DND-41 (cell line): ENCODE measurements at regions not wholly inside any gene's neighbourhood (a gene's known extent, or its start where the extent isn't known, plus 50 kb on each side); places are given as distances from the start of the nearest gene placed in this dataset.

ENCODE experiments used
- EZH2 ChIP-seq: IDR thresholded peaks from 3 replicates; pipeline ENCODE4 v1.6.1; 2012; ENCODE audit warnings: borderline replicate concordance, low read depth, mild to moderate bottlenecking, moderate library complexity, low read length, inconsistent platforms; ENCODE audit not compliant: severe bottlenecking
- TF ChIP-seq, protein P1 (sequence below): IDR thresholded peaks from 2 replicates; pipeline ENCODE4 v1.5.1; 2012; ENCODE audit warnings: borderline replicate concordance, low read length, moderate library complexity, mild to moderate bottlenecking; ENCODE audit not compliant: poor library complexity, severe bottlenecking; ENCODE audit errors: extremely low read depth

DNA sequence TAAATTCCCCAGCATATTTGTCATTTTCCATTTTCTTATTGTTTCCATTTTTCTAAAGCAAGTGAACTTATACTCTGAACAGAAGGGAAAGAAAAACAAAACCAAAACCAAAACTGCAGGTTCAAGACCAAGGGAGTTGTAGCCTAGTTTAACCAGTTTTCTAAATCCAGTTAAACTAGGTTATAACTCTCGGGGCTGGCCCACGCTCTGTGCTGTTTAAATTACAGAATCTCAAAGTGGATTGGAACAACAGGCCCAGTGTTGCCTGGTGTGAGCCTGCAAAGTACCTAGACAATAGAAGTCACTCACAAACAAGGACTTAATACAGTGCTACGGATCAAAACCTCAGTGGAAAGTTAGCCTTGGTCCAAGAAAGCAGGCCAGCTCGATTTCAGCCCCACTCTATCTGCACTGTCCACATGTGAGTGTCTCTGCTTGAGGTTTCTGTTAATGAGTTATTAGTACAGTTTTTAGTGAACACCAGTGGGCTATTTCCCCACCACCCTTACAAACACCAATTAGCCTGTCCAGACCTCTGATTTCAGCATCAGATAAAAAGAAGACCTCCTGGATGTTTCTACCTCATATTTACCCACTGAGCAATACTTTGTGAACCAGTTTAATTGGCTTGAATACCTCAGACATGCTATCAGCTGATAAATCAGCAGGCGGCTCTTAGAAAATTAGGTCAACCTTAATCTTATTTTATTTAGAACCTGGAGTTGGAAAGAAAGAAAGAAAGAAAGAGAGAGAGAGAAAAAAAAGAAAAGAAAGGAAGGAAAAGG lies 93.8 kb upstream of the PDZRN3 start:
- TF ChIP-seq, protein P1, sequence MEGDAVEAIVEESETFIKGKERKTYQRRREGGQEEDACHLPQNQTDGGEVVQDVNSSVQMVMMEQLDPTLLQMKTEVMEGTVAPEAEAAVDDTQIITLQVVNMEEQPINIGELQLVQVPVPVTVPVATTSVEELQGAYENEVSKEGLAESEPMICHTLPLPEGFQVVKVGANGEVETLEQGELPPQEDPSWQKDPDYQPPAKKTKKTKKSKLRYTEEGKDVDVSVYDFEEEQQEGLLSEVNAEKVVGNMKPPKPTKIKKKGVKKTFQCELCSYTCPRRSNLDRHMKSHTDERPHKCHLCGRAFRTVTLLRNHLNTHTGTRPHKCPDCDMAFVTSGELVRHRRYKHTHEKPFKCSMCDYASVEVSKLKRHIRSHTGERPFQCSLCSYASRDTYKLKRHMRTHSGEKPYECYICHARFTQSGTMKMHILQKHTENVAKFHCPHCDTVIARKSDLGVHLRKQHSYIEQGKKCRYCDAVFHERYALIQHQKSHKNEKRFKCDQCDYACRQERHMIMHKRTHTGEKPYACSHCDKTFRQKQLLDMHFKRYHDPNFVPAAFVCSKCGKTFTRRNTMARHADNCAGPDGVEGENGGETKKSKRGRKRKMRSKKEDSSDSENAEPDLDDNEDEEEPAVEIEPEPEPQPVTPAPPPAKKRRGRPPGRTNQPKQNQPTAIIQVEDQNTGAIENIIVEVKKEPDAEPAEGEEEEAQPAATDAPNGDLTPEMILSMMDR: no peak
- no peak for TF ChIP-seq EZH2
